Uterus (tissue), 3 donors: ENCODE measurements at regions not wholly inside any gene's neighbourhood (a gene's known extent, or its start where the extent isn't known, plus 50 kb on each side); places are given as distances from the start of the nearest gene placed in this dataset.

Source experiments
- DNase-seq, 2 donors: peaks; one replicate each; pipeline ENCODE4 v3.0.0-alpha.2; 2019 to 2020
- H3K27ac ChIP-seq, 2 donors: fragments of 200-600 bp; sonication (generic); 1 replicate in 1 of 2; 2 replicates in 1 of 2; pipeline ENCODE4 v1.5.1; 2016 to 2018
- H3K27me3 ChIP-seq, 2 donors: fragments of 200-600 bp; sonication (generic); one replicate each; pipeline ENCODE4 v1.5.1; 2018 to 2019; ENCODE audit warnings: control low read depth in 1 of 2
- H3K36me3 ChIP-seq, 2 donors: fragments of 200-600 bp; sonication (generic); one replicate each; pipeline ENCODE4 v1.5.1; 2019; ENCODE audit warnings: control low read depth in 1 of 2
- H3K4me1 ChIP-seq, 2 donors: fragments of 200-600 bp; sonication (generic); one replicate each; pipeline ENCODE4 v1.5.1; 2018 to 2019; ENCODE audit warnings: control low read depth in 1 of 2
- H3K4me3 ChIP-seq, 2 donors: fragments of 200-600 bp; sonication (generic); 1 replicate in 1 of 2; 2 replicates in 1 of 2; pipeline ENCODE4 v1.5.1; 2018 to 2019; ENCODE audit warnings: mild to moderate bottlenecking in 1 of 2
- H3K9me3 ChIP-seq, 2 donors: fragments of 200-600 bp; sonication (generic); one replicate each; pipeline ENCODE4 v1.5.1; 2019; ENCODE audit warnings: control low read depth in 1 of 2
- POLR2A ChIP-seq, 2 donors: fragments of 450-650 bp; IDR thresholded peaks; one replicate each; pipeline ENCODE4 v1.6.1; 2016; ENCODE audit warnings: antibody characterized with exemption in 2 of 2, mild to moderate bottlenecking in 1 of 2, moderate library complexity in 1 of 2
- intact Hi-C: fragments of 100-400 bp; cut with DNase I; formaldehyde crosslinking; loops from one replicate; pipeline ENCODE4 v1.15.1; 2023; ENCODE audit warnings: low total_unique reads
- TF ChIP-seq, protein P1 (sequence below), 4 experiments: fragments of 200-600 bp in 2 of 4; fragments of 450-650 bp in 2 of 4; sonication (generic) in 2 of 4; IDR thresholded peaks; one replicate each; pipeline ENCODE4 v1.5.1; 2016 to 2019; ENCODE audit warnings: antibody characterized with exemption in 4 of 4, mild to moderate bottlenecking in 2 of 4, moderate library complexity in 1 of 4
- donor health status: DM: yes; HTN: yes; CAD: no.

DNA sequence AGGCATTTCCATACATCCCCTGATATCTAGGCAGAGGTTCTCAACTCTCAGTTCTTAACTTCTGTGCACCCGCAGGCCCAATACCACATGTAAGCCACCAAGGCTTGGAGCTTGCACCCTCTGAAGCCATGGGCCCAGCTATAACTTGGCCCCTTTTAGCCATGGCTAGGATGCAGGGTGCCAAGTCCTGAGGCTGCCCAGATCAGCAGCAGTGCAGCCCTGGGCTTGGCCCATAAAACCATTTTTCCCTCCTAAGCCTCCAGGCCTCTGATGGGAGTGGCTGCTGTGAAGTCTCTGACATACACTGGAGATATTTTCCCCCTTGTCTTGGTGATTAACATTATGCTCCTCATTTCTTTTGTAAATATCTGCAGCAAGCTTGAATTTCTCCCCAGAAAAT, 110.3 kb upstream of the CNTN1 start:
- no peak for DNase-seq
- Histone ChIP-seq H3K4me1 (no peaks in the 10 kb centered on the region), H3K36me3 (no peaks in the 10 kb centered on the region), H3K27me3 (no peaks in the 10 kb centered on the region), H3K27ac (no peak overlapping the region), H3K4me3 (no peak overlapping the region), H3K9me3 (no peaks in the 10 kb centered on the region)
- TF ChIP-seq POLR2A (IDR thresholded peaks at IDR 0.05) = no peak
- TF ChIP-seq, protein P1, sequence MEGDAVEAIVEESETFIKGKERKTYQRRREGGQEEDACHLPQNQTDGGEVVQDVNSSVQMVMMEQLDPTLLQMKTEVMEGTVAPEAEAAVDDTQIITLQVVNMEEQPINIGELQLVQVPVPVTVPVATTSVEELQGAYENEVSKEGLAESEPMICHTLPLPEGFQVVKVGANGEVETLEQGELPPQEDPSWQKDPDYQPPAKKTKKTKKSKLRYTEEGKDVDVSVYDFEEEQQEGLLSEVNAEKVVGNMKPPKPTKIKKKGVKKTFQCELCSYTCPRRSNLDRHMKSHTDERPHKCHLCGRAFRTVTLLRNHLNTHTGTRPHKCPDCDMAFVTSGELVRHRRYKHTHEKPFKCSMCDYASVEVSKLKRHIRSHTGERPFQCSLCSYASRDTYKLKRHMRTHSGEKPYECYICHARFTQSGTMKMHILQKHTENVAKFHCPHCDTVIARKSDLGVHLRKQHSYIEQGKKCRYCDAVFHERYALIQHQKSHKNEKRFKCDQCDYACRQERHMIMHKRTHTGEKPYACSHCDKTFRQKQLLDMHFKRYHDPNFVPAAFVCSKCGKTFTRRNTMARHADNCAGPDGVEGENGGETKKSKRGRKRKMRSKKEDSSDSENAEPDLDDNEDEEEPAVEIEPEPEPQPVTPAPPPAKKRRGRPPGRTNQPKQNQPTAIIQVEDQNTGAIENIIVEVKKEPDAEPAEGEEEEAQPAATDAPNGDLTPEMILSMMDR (IDR thresholded peaks at IDR 0.05) = no peak
- intact Hi-C loops = no loop called here

DNA sequence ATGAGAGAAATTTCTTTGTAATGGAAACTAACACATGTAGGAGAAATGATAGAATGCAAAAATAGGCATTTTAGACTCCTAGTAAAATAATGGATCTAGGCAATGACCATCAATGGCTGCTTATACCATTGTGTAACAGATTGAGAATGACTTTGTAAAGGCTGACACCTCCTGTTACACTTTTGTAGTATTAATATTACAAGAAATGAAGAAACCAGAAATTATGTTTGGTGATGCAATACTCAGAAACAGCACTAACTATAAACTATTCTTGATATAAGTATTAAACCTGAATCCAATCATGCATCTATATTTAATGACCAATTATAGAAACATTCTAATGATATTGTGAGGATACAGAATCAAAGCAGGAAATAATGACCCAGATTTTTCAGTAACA, 108.5 kb upstream of the CNTN1 start:
- Histone ChIP-seq H3K27ac (no peak overlapping the region), H3K27me3 (no peaks in the 10 kb centered on the region), H3K4me3 (no peak overlapping the region), H3K9me3 (no peaks in the 10 kb centered on the region), H3K4me1 (no peaks in the 10 kb centered on the region), H3K36me3 (no peaks in the 10 kb centered on the region)
- intact Hi-C loops = no loop called here
- TF ChIP-seq POLR2A (IDR thresholded peaks at IDR 0.05) = no peak
- TF ChIP-seq, protein P1 (IDR thresholded peaks at IDR 0.05) = no peak
- DNase-seq = no peak

DNA sequence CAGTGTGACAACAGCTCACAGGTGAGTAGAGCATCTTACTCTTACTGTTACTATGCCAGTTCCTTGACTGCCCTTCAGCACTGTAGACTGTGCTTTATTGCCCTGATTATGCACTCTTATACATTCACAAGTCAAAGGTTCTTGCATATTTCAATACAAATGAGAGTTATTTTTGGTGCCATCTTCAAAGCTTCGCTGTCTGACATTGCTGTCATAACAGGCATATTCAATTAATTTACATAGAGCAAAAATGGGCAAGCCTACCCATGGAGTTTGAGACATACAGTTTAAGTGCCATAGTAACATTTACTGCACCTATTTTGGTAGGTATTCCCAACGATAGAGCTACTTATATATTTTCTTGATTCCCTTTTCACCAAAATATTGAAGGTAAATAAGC, 107.5 kb upstream of the CNTN1 start:
- intact Hi-C loops = no loop called here
- no peak overlapping the region for H3K4me3 ChIP-seq
- no peaks in the 10 kb centered on the region for H3K36me3 ChIP-seq

DNA sequence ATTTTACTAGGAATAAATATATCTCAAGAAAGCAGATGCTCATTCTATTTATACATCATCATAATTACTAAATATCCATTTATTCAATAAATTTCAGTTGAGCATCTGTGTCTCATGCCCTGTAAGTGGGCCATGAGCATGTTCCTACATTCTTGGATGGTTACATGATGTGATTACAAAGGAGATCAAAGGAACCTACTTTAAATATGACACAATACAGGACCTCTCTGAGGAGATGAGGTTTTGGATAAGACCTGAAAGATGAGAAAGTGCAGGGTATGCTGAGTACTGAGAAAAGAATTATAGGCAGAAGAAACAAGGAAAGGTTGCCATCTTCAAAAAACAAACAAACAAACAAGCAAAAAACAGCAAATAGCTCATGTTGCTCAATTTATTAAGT, 105.4 kb upstream of the CNTN1 start:
- Histone ChIP-seq H3K4me1 (no peaks in the 10 kb centered on the region), H3K36me3 (no peaks in the 10 kb centered on the region), H3K27me3 (no peaks in the 10 kb centered on the region), H3K9me3 (no peaks in the 10 kb centered on the region), H3K27ac (no peak overlapping the region), H3K4me3 (no peak overlapping the region)
- DNase-seq = no peak
- no peak for TF ChIP-seq POLR2A (IDR thresholded peaks at IDR 0.05)
- TF ChIP-seq, protein P1 (IDR thresholded peaks at IDR 0.05) = no peak
- intact Hi-C loops = no loop called here

More for the DNA sequence above, 107.5 kb upstream of the CNTN1 start:
- H3K9me3 ChIP-seq = no peaks in the 10 kb centered on the region
- no peak for DNase-seq
- no peak for TF ChIP-seq POLR2A (IDR thresholded peaks at IDR 0.05)
- TF ChIP-seq, protein P1 (IDR thresholded peaks at IDR 0.05) = no peak
- no peak overlapping the region for H3K27ac ChIP-seq
- H3K4me1 ChIP-seq = no peaks in the 10 kb centered on the region
- H3K27me3 ChIP-seq = no peaks in the 10 kb centered on the region

DNA sequence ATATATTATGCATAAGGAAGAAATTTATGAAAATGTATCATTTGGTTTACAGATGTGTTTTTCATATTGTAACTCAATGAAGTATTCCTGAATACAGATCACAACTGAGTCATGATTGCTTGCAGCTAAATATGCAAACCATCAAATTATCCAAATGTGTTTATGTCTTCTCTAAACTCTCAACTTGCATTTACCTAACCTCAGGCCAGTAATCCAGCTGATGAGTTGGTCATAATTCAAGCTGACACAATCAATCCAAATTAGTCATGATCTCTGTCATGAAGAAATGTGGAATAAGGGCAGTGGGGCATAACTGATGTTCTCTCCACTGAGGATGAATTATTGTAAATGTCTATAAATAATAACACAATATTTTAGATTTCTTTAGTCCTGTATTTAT, 104.8 kb upstream of the CNTN1 start:
- Histone ChIP-seq H3K4me1 (no peaks in the 10 kb centered on the region), H3K36me3 (no peaks in the 10 kb centered on the region), H3K9me3 (no peaks in the 10 kb centered on the region), H3K4me3 (no peak overlapping the region), H3K27me3 (no peaks in the 10 kb centered on the region), H3K27ac (no peak overlapping the region)
- TF ChIP-seq, protein P1 (IDR thresholded peaks at IDR 0.05) = no peak
- TF ChIP-seq POLR2A (IDR thresholded peaks at IDR 0.05) = no peak
- no peak for DNase-seq
- intact Hi-C loops = no loop called here
